Islet of Langerhans (tissue), 1 donor: ENCODE measurements at regions not wholly inside any gene's neighbourhood (a gene's known extent, or its start where the extent isn't known, plus 50 kb on each side); places are given as distances from the start of the nearest gene placed in this dataset.

ENCODE experiments used
- FAIRE-seq: peaks from one replicate; lab custom pipeline; 2011; peaks lifted over from hg19 to GRCh38; lab: Jason Lieb, UNC

- FAIRE-seq, result no peak
Observed at GRCh38 chr4:79023799-79024770, 84.8 kb upstream of the PAQR3 start.

DNA sequence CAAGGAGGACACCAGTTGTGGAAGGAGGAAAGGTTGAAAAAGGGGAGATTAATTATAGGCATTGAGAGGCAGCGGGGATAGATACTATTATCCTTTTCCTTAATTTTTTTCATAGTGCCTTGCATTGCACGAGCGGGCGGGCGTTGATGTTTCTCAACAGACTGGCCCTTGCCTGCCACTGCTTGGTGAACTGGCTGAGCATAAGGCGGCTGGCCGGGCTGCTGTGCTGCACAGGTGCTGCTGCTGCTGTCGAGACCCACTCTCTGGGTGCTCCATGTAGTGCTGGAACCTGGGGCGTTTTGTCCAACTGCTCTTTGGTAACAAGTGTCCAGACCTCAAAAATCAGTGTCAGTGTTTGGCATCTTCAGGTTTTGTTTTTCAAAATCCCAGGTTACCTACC is 83.3 kb upstream of the PAQR3 start:
- no peak for FAIRE-seq

DNA sequence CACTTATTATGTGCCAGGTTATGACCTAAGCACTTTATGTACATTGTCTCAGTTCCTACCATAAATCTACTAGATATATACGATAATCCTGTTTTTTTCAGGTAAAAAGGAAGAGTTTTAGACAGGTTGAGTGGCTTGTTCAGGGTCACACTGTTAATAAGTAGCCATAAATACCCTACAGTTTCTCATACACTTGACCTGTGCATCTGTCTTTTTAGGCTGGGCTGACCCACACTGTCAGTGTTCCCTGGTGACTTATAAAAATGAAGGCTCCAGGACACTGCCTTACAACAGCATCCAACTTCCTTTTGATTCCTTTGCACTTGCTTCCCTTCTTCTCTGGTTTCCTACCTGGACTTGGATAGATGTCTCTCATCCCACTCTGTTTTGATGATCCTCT is 78.2 kb upstream of the PAQR3 start:
- no peak for FAIRE-seq

GRCh38 chr4:79016878-79017277 is 77.6 kb upstream of the PAQR3 start:
- FAIRE-seq, result no peak

GRCh38 chr4:79015411-79015810 is 76.2 kb upstream of the PAQR3 start:
- FAIRE-seq, result no peak

GRCh38 chr4:79014230-79014629 is 75.0 kb upstream of the PAQR3 start:
- FAIRE-seq, result no peak

DNA sequence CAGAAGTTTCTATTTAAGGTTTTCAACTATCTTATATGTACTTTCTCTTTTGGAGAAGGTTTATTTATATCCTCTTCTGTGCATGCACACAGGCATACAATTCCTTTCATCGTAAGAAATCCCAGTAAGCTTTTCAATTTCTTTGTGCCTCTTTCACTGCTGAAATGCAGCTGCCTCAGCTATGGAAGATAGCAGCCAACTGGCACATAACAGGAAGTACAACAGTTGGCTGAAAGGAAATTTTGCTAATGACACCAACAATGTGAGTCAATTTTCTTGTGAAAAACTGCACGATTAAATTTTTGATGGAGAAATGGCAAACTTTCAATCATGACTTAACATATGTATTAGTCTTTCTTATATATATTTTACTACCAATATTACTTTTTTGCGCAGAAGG is 74.5 kb upstream of the PAQR3 start:
- no peak for FAIRE-seq

- FAIRE-seq, result no peak
Observed at GRCh38 chr4:78990938-78991810, 51.9 kb upstream of the PAQR3 start.

DNA sequence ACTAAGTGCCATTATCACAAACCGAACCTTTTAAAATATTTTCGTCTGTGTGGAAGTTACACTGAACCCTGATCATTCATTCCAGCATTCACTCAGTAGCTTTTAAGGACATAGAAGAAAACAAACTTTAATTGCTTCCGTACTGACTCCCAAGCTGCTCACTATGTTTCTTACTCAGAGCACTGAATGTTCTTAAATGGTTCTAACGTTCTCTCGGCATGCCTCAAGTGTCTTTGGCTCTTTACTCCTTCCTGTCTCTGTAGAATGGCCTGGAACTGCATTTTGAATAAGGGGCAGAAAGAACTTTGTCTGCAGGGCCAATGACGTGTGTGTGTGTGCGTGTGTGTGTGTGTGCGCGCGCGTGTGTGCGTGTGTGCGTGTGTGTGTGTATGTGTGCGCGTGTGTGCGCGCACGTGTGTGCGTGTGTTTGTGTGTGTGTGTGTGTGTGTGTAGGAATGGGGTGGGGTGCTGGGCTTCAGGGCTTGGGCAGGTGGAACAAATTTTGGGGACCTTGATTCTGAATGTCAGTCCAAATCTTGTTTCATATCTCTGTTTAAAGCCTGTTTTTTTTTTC is 50.5 kb upstream of the PAQR3 start:
- no peak for FAIRE-seq
